ENCODE measurements at regions not wholly inside any gene's neighbourhood (a gene's known extent, or its start where the extent isn't known, plus 50 kb on each side); places are given as distances from the start of the nearest gene placed in this dataset.

- Histone ChIP-seq H3K4me1 (ENCODE audit: control insufficient read depth in 1 of 2, insufficient read depth in 2 of 2, low read length in 2 of 2) (no peaks in the 10 kb centered on the region), H3K27me3 (ENCODE audit: control insufficient read depth in 1 of 2, insufficient read depth in 2 of 2, low read length in 1 of 2) (no peaks in the 10 kb centered on the region), H3K9me3 (ENCODE audit: control insufficient read depth, low read length) (no peaks in the 10 kb centered on the region), H3K27ac (ENCODE audit: low read depth in 1 of 2, low read length in 2 of 2) (no peak overlapping the region), H3K36me3 (ENCODE audit: control insufficient read depth in 1 of 2, insufficient read depth in 2 of 2, low read length in 1 of 2) (no peaks in the 10 kb centered on the region), H3K4me3 (ENCODE audit: low read length in 2 of 2) (no peak overlapping the region)
- 59 to 80% methylated on average over 1 of the region's 1 CpG for WGBS, 2 donors
- no peak for DNase-seq
- no peak for ATAC-seq (ENCODE audit: low FRiP score)
- intact Hi-C loops (cut with DNase I): no loop called here
Observed at GRCh38 chr1:55860326-55860725, 645.2 kb upstream of the USP24 start.

GRCh38 chr1:55854911-55855310 is 639.7 kb upstream of the USP24 start:
- DNase-seq: no peak
- Histone ChIP-seq H3K4me1 (ENCODE audit: control insufficient read depth in 1 of 2, insufficient read depth in 2 of 2, low read length in 2 of 2) (peaks cover 0 to 2% of the 10 kb centered on the region in 2 donors), H3K9me3 (ENCODE audit: control insufficient read depth, low read length) (no peaks in the 10 kb centered on the region), H3K4me3 (ENCODE audit: low read length in 2 of 2) (no peak overlapping the region), H3K27ac (ENCODE audit: low read depth in 1 of 2, low read length in 2 of 2) (no peak overlapping the region), H3K27me3 (ENCODE audit: control insufficient read depth in 1 of 2, insufficient read depth in 2 of 2, low read length in 1 of 2) (no peaks in the 10 kb centered on the region), H3K36me3 (ENCODE audit: control insufficient read depth in 1 of 2, insufficient read depth in 2 of 2, low read length in 1 of 2) (no peaks in the 10 kb centered on the region)
- 49 to 100% methylated on average over 2 of the region's 2 CpGs for WGBS, 2 donors
- intact Hi-C loops (cut with DNase I): no loop called here
- no peak for ATAC-seq (ENCODE audit: low FRiP score)

GRCh38 chr1:55848906-55849305 is 633.7 kb upstream of the USP24 start:
- Histone ChIP-seq H3K36me3 (ENCODE audit: control insufficient read depth in 1 of 2, insufficient read depth in 2 of 2, low read length in 1 of 2) (no peaks in the 10 kb centered on the region), H3K4me1 (ENCODE audit: control insufficient read depth in 1 of 2, insufficient read depth in 2 of 2, low read length in 2 of 2) (no peaks in the 10 kb centered on the region), H3K27me3 (ENCODE audit: control insufficient read depth in 1 of 2, insufficient read depth in 2 of 2, low read length in 1 of 2) (no peaks in the 10 kb centered on the region), H3K27ac (ENCODE audit: low read depth in 1 of 2, low read length in 2 of 2) (no peak overlapping the region), H3K9me3 (ENCODE audit: control insufficient read depth, low read length) (no peaks in the 10 kb centered on the region), H3K4me3 (ENCODE audit: low read length in 2 of 2) (no peak overlapping the region)
- WGBS, 2 donors: 66 to 87% methylated on average over 1 of the region's 1 CpG
- DNase-seq: no peak
- intact Hi-C loops (cut with DNase I): loop anchor here in 1 of 2 donors (10.0 kb wide), 1 partner anchor 164 kb away; no protein-coding TSS in a partner anchor
- no peak for ATAC-seq (ENCODE audit: low FRiP score)

GRCh38 chr1:55846051-55846450 is 630.9 kb upstream of the USP24 start:
- intact Hi-C loops (cut with DNase I): loop anchor here in 1 of 2 donors (10.0 kb wide), 1 partner anchor 161 kb away; no protein-coding TSS in a partner anchor
- no peaks in the 10 kb centered on the region for H3K36me3 ChIP-seq (ENCODE audit: control insufficient read depth in 1 of 2, insufficient read depth in 2 of 2, low read length in 1 of 2)
- no peaks in the 10 kb centered on the region for H3K27me3 ChIP-seq (ENCODE audit: control insufficient read depth in 1 of 2, insufficient read depth in 2 of 2, low read length in 1 of 2)
- no peak overlapping the region for H3K27ac ChIP-seq (ENCODE audit: low read depth in 1 of 2, low read length in 2 of 2)
- no peak overlapping the region for H3K4me3 ChIP-seq (ENCODE audit: low read length in 2 of 2)
- no peaks in the 10 kb centered on the region for H3K4me1 ChIP-seq (ENCODE audit: control insufficient read depth in 1 of 2, insufficient read depth in 2 of 2, low read length in 2 of 2)
- DNase-seq (no peak), ATAC-seq (ENCODE audit: low FRiP score) (no peak)
- 85 to 88% methylated on average over 2 of the region's 2 CpGs for WGBS, 2 donors
- H3K9me3 ChIP-seq (ENCODE audit: control insufficient read depth, low read length): no peaks in the 10 kb centered on the region

GRCh38 chr1:55844322-55844721 is 629.2 kb upstream of the USP24 start:
- Histone ChIP-seq H3K9me3 (ENCODE audit: control insufficient read depth, low read length) (no peaks in the 10 kb centered on the region), H3K27ac (ENCODE audit: low read depth in 1 of 2, low read length in 2 of 2) (no peak overlapping the region), H3K4me3 (ENCODE audit: low read length in 2 of 2) (no peak overlapping the region), H3K4me1 (ENCODE audit: control insufficient read depth in 1 of 2, insufficient read depth in 2 of 2, low read length in 2 of 2) (peaks cover 0 to 3% of the 10 kb centered on the region in 2 donors), H3K36me3 (ENCODE audit: control insufficient read depth in 1 of 2, insufficient read depth in 2 of 2, low read length in 1 of 2) (no peaks in the 10 kb centered on the region), H3K27me3 (ENCODE audit: control insufficient read depth in 1 of 2, insufficient read depth in 2 of 2, low read length in 1 of 2) (no peaks in the 10 kb centered on the region)
- intact Hi-C loops (cut with DNase I): loop anchor here in 1 of 2 donors (10.0 kb wide), 1 partner anchor 160 kb away; no protein-coding TSS in a partner anchor
- ATAC-seq (ENCODE audit: low FRiP score) (no peak), DNase-seq (no peak)
- WGBS, 2 donors: 86 to 95% methylated on average over 1 of the region's 1 CpG

GRCh38 chr1:55839626-55840025 is 624.5 kb upstream of the USP24 start:
- Histone ChIP-seq H3K36me3 (ENCODE audit: control insufficient read depth in 1 of 2, insufficient read depth in 2 of 2, low read length in 1 of 2) (no peaks in the 10 kb centered on the region), H3K27ac (ENCODE audit: low read depth in 1 of 2, low read length in 2 of 2) (no peak overlapping the region), H3K27me3 (ENCODE audit: control insufficient read depth in 1 of 2, insufficient read depth in 2 of 2, low read length in 1 of 2) (no peaks in the 10 kb centered on the region), H3K4me3 (ENCODE audit: low read length in 2 of 2) (no peak overlapping the region), H3K4me1 (ENCODE audit: control insufficient read depth in 1 of 2, insufficient read depth in 2 of 2, low read length in 2 of 2) (peaks cover 0 to 3% of the 10 kb centered on the region in 2 donors), H3K9me3 (ENCODE audit: control insufficient read depth, low read length) (no peaks in the 10 kb centered on the region)
- intact Hi-C loops (cut with DNase I): loop anchor here in 1 of 2 donors (10.0 kb wide), 1 partner anchor 155 kb away; no protein-coding TSS in a partner anchor
- 53 to 56% methylated on average over 5 of the region's 5 CpGs for WGBS, 2 donors
- DNase-seq: no peak
- no peak for ATAC-seq (ENCODE audit: low FRiP score)

- Histone ChIP-seq H3K27ac (ENCODE audit: low read depth in 1 of 2, low read length in 2 of 2) (no peak overlapping the region), H3K4me3 (ENCODE audit: low read length in 2 of 2) (no peak overlapping the region), H3K4me1 (ENCODE audit: control insufficient read depth in 1 of 2, insufficient read depth in 2 of 2, low read length in 2 of 2) (peaks cover 0 to 3% of the 10 kb centered on the region in 2 donors), H3K9me3 (ENCODE audit: control insufficient read depth, low read length) (no peaks in the 10 kb centered on the region), H3K27me3 (ENCODE audit: control insufficient read depth in 1 of 2, insufficient read depth in 2 of 2, low read length in 1 of 2) (no peaks in the 10 kb centered on the region), H3K36me3 (ENCODE audit: control insufficient read depth in 1 of 2, insufficient read depth in 2 of 2, low read length in 1 of 2) (no peaks in the 10 kb centered on the region)
- intact Hi-C loops (cut with DNase I): no loop called here
- ATAC-seq (ENCODE audit: low FRiP score) (no peak), DNase-seq (no peak)
- 94 to 96% methylated on average over 1 of the region's 1 CpG for WGBS, 2 donors
Observed at GRCh38 chr1:55839221-55839620, 624.1 kb upstream of the USP24 start.

- Histone ChIP-seq H3K36me3 (ENCODE audit: control insufficient read depth in 1 of 2, insufficient read depth in 2 of 2, low read length in 1 of 2) (peaks cover 0 to 2% of the 10 kb centered on the region in 2 donors), H3K4me1 (ENCODE audit: control insufficient read depth in 1 of 2, insufficient read depth in 2 of 2, low read length in 2 of 2) (peaks cover 0 to 6% of the 10 kb centered on the region in 2 donors), H3K27ac (ENCODE audit: low read depth in 1 of 2, low read length in 2 of 2) (no peak overlapping the region), H3K9me3 (ENCODE audit: control insufficient read depth, low read length) (no peaks in the 10 kb centered on the region), H3K27me3 (ENCODE audit: control insufficient read depth in 1 of 2, insufficient read depth in 2 of 2, low read length in 1 of 2) (no peaks in the 10 kb centered on the region), H3K4me3 (ENCODE audit: low read length in 2 of 2) (no peak overlapping the region)
- ATAC-seq (ENCODE audit: low FRiP score) (no peak), DNase-seq (no peak)
- intact Hi-C loops (cut with DNase I): no loop called here
- WGBS, 2 donors: 70 to 77% methylated on average over 3 of the region's 3 CpGs
Observed at GRCh38 chr1:55836086-55836485, 620.9 kb upstream of the USP24 start.

GRCh38 chr1:55833529-55834091 is 618.4 kb upstream of the USP24 start:
- 41 to 46% methylated on average over 2 of the region's 2 CpGs for WGBS, 2 donors
- Histone ChIP-seq H3K4me3 (ENCODE audit: low read length in 2 of 2) (no peak overlapping the region), H3K36me3 (ENCODE audit: control insufficient read depth in 1 of 2, insufficient read depth in 2 of 2, low read length in 1 of 2) (peaks cover 0 to 2% of the 10 kb centered on the region in 2 donors), H3K4me1 (ENCODE audit: control insufficient read depth in 1 of 2, insufficient read depth in 2 of 2, low read length in 2 of 2) (peaks cover 0 to 3% of the 10 kb centered on the region in 2 donors), H3K9me3 (ENCODE audit: control insufficient read depth, low read length) (no peaks in the 10 kb centered on the region), H3K27me3 (ENCODE audit: control insufficient read depth in 1 of 2, insufficient read depth in 2 of 2, low read length in 1 of 2) (no peaks in the 10 kb centered on the region), H3K27ac (ENCODE audit: low read depth in 1 of 2, low read length in 2 of 2) (no peak overlapping the region)
- ATAC-seq (ENCODE audit: low FRiP score) (no peak), DNase-seq (no peak)
- intact Hi-C loops (cut with DNase I): no loop called here

Data from aorta (tissue), 5 donors.